ENCODE measurements at regions not wholly inside any gene's neighbourhood (a gene's known extent, or its start where the extent isn't known, plus 50 kb on each side); places are given as distances from the start of the nearest gene placed in this dataset.

- Histone ChIP-seq H3K27me3 (ENCODE audit: control insufficient read depth, insufficient read depth, low read length) (no peaks in the 10 kb centered on the region), H2BK120ac (ENCODE audit: low read depth, low read length) (no peak overlapping the region), H3K14ac (replicated peaks; ENCODE audit: low read depth, low read length) (no peak overlapping the region), H3K27ac (ENCODE audit: insufficient read depth, low read length) (no peak overlapping the region), H2AK5ac (ENCODE audit: low read depth, low read length) (no peak overlapping the region), H3K9me3 (ENCODE audit: control insufficient read depth, insufficient read depth, low read length) (peaks cover 3% of the 10 kb centered on the region; the same call in 1 of the 2 replicates), H3K36me3 (ENCODE audit: control insufficient read depth, insufficient read depth, low read length) (no peaks in the 10 kb centered on the region), H3K56ac (ENCODE audit: extremely low read depth, insufficient read depth, low read length) (no peak overlapping the region), H3K9me1 (ENCODE audit: insufficient read depth, low read length) (no peaks in the 10 kb centered on the region), H2BK20ac (ENCODE audit: low read depth, low read length) (no peak overlapping the region), H3K23ac (ENCODE audit: low read depth, low read length) (no peak overlapping the region), H3K4me3 (ENCODE audit: insufficient read depth, low read depth, low read length) (no peak overlapping the region), H3K4me1 (ENCODE audit: control insufficient read depth, insufficient read depth, low read length) (no peaks in the 10 kb centered on the region), H3K79me1 (ENCODE audit: low read depth in 1 of 2, low read length in 2 of 2) (no peaks in the 10 kb centered on the region), H4K8ac (ENCODE audit: low read depth in 2 of 2, low read length in 2 of 2) (no peak overlapping the region), H3K18ac (ENCODE audit: low read depth, low read length) (no peak overlapping the region), H3K4me2 (ENCODE audit: low read depth, low read length) (no peak overlapping the region), H2AK9ac (replicated peaks; ENCODE audit: low read depth, low read length, poor library complexity) (no peak overlapping the region), H4K20me1 (ENCODE audit: insufficient read depth, low read length) (no peaks in the 10 kb centered on the region), H4K5ac (ENCODE audit: low read depth, low read length) (no peak overlapping the region), H4K91ac (ENCODE audit: insufficient read depth, low read depth, low read length) (no peak overlapping the region), H2BK15ac (ENCODE audit: low read depth, low read length) (no peak overlapping the region), H2BK5ac (ENCODE audit: low read depth, low read length, poor library complexity, severe bottlenecking) (no peak overlapping the region), H2AFZ (replicated peaks; ENCODE audit: low read length, poor library complexity) (no peak overlapping the region), H3K4ac (ENCODE audit: low read depth, low read length) (no peak overlapping the region), H3K9ac (ENCODE audit: low read depth, low read length) (no peak overlapping the region)
- in situ Hi-C loops (cut with MboI; ENCODE audit: low sequenced_read_pairs): no loop called here
- no peak for DNase-seq
- ChIA-PET CTCF (no interaction called here), POLR2A (ENCODE audit: unreplicated experiment) (no interaction called here)
- dilution Hi-C loops (cut with HindIII; ENCODE audit: low sequenced_read_pairs, unreplicated experiment): no loop called here
- no CpG with 5 or more reads among the region's 3 CpGs for WGBS, 2 experiments (ENCODE audit: extremely low coverage in 2 of 2, insufficient read length in 1 of 2)
- BruUV-seq (replicated peaks): no TSS peak
- intact Hi-C loops (cut with micrococcal nuclease): no loop called here
- no peak for ATAC-seq (ENCODE audit: low read depth)
- no peak for TF ChIP-seq RCOR1 (IDR thresholded peaks at IDR 0.05; ENCODE audit: insufficient replicate concordance, low read length)
- no peak for TF ChIP-seq MAZ (IDR thresholded peaks at IDR 0.05; ENCODE audit: borderline replicate concordance, low read depth, low read length)
- no peak for TF ChIP-seq CEBPB (IDR thresholded peaks at IDR 0.05; ENCODE audit: low read depth, low read length)
- TF ChIP-seq SMC3 (IDR thresholded peaks at IDR 0.05; ENCODE audit: low read depth, low read length): no peak
- TF ChIP-seq MAFK (IDR thresholded peaks at IDR 0.05; ENCODE audit: low read depth, low read length): no peak
- no peak for TF ChIP-seq MXI1 (IDR thresholded peaks at IDR 0.05; ENCODE audit: borderline replicate concordance, low read depth, low read length)
- TF ChIP-seq NFE2L2 (IDR thresholded peaks at IDR 0.05; ENCODE audit: low read depth, low read length): no peak
- TF ChIP-seq RFX5 (IDR thresholded peaks at IDR 0.05; ENCODE audit: low read depth, low read length): no peak
- TF ChIP-seq FOS (IDR thresholded peaks at IDR 0.05; ENCODE audit: low read depth, low read length): no peak
- no peak for TF ChIP-seq POLR2A (IDR thresholded peaks at IDR 0.05; ENCODE audit: low read depth, low read length)
- no peak for TF ChIP-seq RAD21 (IDR thresholded peaks at IDR 0.05; ENCODE audit: low read length)
- TF ChIP-seq BHLHE40 (IDR thresholded peaks at IDR 0.05; ENCODE audit: low read depth, low read length): no peak
- no peak for TF ChIP-seq ELK1 (IDR thresholded peaks at IDR 0.05; ENCODE audit: borderline replicate concordance, low read depth, low read length)
Measured at GRCh38 chr6:19443411-19443810, 393.8 kb upstream of the ID4 start.

Measured in IMR-90 (cell line).